H9 (cell line): ENCODE measurements at regions not wholly inside any gene's neighbourhood (a gene's known extent, or its start where the extent isn't known, plus 50 kb on each side); places are given as distances from the start of the nearest gene placed in this dataset.

Source experiments
- DNase-seq: peaks from one replicate; pipeline ENCODE4 v3.0.0-alpha.2; 2017
- H2AFZ ChIP-seq: one replicate; pipeline ENCODE4 v1.6.1; 2013; ENCODE audit warnings: mild to moderate bottlenecking, low read length, control low read depth, moderate library complexity
- H2AK5ac ChIP-seq: 2 replicates; pipeline ENCODE4 v1.6.1; 2013; ENCODE audit warnings: low read length, control low read depth, mixed read lengths; ENCODE audit not compliant: insufficient read length
- H2BK120ac ChIP-seq: one replicate; pipeline ENCODE4 v1.6.1; 2013; ENCODE audit warnings: low read depth, mild to moderate bottlenecking, low read length, control low read depth, inconsistent platforms; ENCODE audit not compliant: poor library complexity, severe bottlenecking
- H2BK12ac ChIP-seq: 2 replicates; pipeline ENCODE4 v1.6.1; 2013; ENCODE audit warnings: low read length, control low read depth, mixed read lengths, low read depth; ENCODE audit not compliant: insufficient read length
- H2BK15ac ChIP-seq: 2 replicates; pipeline ENCODE4 v1.6.1; 2013; ENCODE audit warnings: low read depth, low read length, control low read depth
- H2BK20ac ChIP-seq: one replicate; pipeline ENCODE4 v1.6.1; 2013; ENCODE audit warnings: low read depth, mild to moderate bottlenecking, low read length, control low read depth, inconsistent platforms; ENCODE audit not compliant: poor library complexity, severe bottlenecking
- H2BK5ac ChIP-seq: 2 replicates; pipeline ENCODE4 v1.6.1; 2013; ENCODE audit warnings: low read length, control low read depth, mixed read lengths; ENCODE audit not compliant: insufficient read length
- H3K14ac ChIP-seq: 2 replicates; pipeline ENCODE4 v1.6.1; 2013; ENCODE audit warnings: low read length, control low read depth; ENCODE audit not compliant: insufficient read depth
- H3K18ac ChIP-seq: 2 replicates; pipeline ENCODE4 v1.6.1; 2013; ENCODE audit warnings: low read depth, mild to moderate bottlenecking, mixed read lengths, low read length, control low read depth; ENCODE audit not compliant: insufficient read length
- H3K23ac ChIP-seq: 2 replicates; pipeline ENCODE4 v1.6.1; 2013; ENCODE audit warnings: low read length, control low read depth, mixed read lengths, low read depth; ENCODE audit not compliant: insufficient read length
- H3K23me2 ChIP-seq: 2 replicates; pipeline ENCODE4 v1.6.1; 2013; ENCODE audit warnings: low read depth, mild to moderate bottlenecking, mixed read lengths, low read length, control low read depth; ENCODE audit not compliant: insufficient read length, poor library complexity, severe bottlenecking
- H3K27ac ChIP-seq: 2 replicates; pipeline ENCODE4 v1.5.1; 2013; ENCODE audit warnings: low read length, control low read depth, mixed read lengths, low read depth; ENCODE audit not compliant: insufficient read length
- H3K27me3 ChIP-seq: 2 replicates; pipeline ENCODE4 v1.6.1; 2013; ENCODE audit warnings: low read length, control low read depth, inconsistent platforms; ENCODE audit not compliant: insufficient read depth
- H3K4ac ChIP-seq: 2 replicates; pipeline ENCODE4 v1.6.1; 2013; ENCODE audit warnings: low read depth, mild to moderate bottlenecking, control low read depth, inconsistent platforms, low read length, moderate library complexity
- H3K4me1 ChIP-seq: 2 replicates; pipeline ENCODE4 v1.6.1; 2013; ENCODE audit warnings: low read length, control low read depth, inconsistent platforms; ENCODE audit not compliant: insufficient read depth
- H3K4me2 ChIP-seq: 2 replicates; pipeline ENCODE4 v1.6.1; 2013; ENCODE audit warnings: low read length, control low read depth, mixed read lengths; ENCODE audit not compliant: insufficient read length, insufficient read depth
- H3K56ac ChIP-seq: 2 replicates; pipeline ENCODE4 v1.6.1; 2013; ENCODE audit warnings: low read depth, mild to moderate bottlenecking, mixed read lengths, low read length, control low read depth; ENCODE audit not compliant: insufficient read length
- H3K79me1 ChIP-seq: 2 replicates; pipeline ENCODE4 v1.6.1; 2013; ENCODE audit warnings: low read depth, mild to moderate bottlenecking, moderate library complexity, low read length, control low read depth, inconsistent platforms; ENCODE audit not compliant: insufficient read depth, poor library complexity, severe bottlenecking
- H3K79me2 ChIP-seq: 2 replicates; pipeline ENCODE4 v1.6.1; 2013; ENCODE audit warnings: low read length, control low read depth, inconsistent platforms; ENCODE audit not compliant: insufficient read depth
- H3K9ac ChIP-seq: 2 replicates; pipeline ENCODE4 v1.6.1; 2013; ENCODE audit warnings: low read length, control low read depth, mixed read lengths; ENCODE audit not compliant: insufficient read length; ENCODE audit errors: extremely low read depth
- H3K9me3 ChIP-seq: one replicate; pipeline ENCODE4 v1.6.1; 2013; ENCODE audit warnings: low read depth, low read length, inconsistent platforms; ENCODE audit not compliant: control insufficient read depth
- H3T11ph ChIP-seq: one replicate; pipeline ENCODE4 v1.6.1; 2013; ENCODE audit warnings: mild to moderate bottlenecking, low read length, control low read depth, inconsistent platforms
- H4K20me1 ChIP-seq: one replicate; pipeline ENCODE4 v1.6.1; 2013; ENCODE audit not compliant: control insufficient read depth, insufficient read length, insufficient read depth
- H4K5ac ChIP-seq: 2 replicates; pipeline ENCODE4 v1.6.1; 2013; ENCODE audit warnings: low read depth, mild to moderate bottlenecking, mixed read lengths, low read length, control low read depth; ENCODE audit not compliant: insufficient read length
- H4K8ac ChIP-seq: replicated peaks from 2 replicates; pipeline ENCODE4 v1.6.1; 2013; ENCODE audit warnings: low read length, control low read depth, mixed read lengths, low read depth; ENCODE audit not compliant: insufficient read length
- H4K91ac ChIP-seq: 2 replicates; pipeline ENCODE4 v1.6.1; 2013; ENCODE audit warnings: low read depth, mild to moderate bottlenecking, moderate library complexity, mixed read lengths, low read length, control low read depth; ENCODE audit not compliant: insufficient read length
- H3K27ac Mint-ChIP-seq, 3 experiments: 2 replicates in 2 of 3; 3 replicates in 1 of 3; pipeline ENCODE4 v1.8.0; 2020 to 2021; ENCODE audit warnings: mixed read lengths in 3 of 3, mild to moderate bottlenecking in 1 of 3, moderate library complexity in 1 of 3
- H3K27me3 Mint-ChIP-seq: 2 replicates; pipeline ENCODE4 v1.8.0; 2021; ENCODE audit warnings: low read depth, mild to moderate bottlenecking, moderate library complexity, mixed read lengths
- H3K36me3 Mint-ChIP-seq, 3 experiments: 2 replicates in 2 of 3; 3 replicates in 1 of 3; pipeline ENCODE4 v1.8.0; 2020 to 2021; ENCODE audit warnings: low read depth in 3 of 3, mixed read lengths in 3 of 3; ENCODE audit not compliant: insufficient read depth in 1 of 3
- H3K4me1 Mint-ChIP-seq, 2 experiments: 2 replicates each; pipeline ENCODE4 v1.8.0; 2020; ENCODE audit warnings: mixed read lengths in 2 of 2
- H3K4me3 Mint-ChIP-seq, 2 experiments: 2 replicates in 1 of 2; 3 replicates in 1 of 2; pipeline ENCODE4 v1.8.0; 2020 to 2021; ENCODE audit warnings: mild to moderate bottlenecking in 2 of 2, mixed read lengths in 2 of 2, moderate library complexity in 1 of 2
- H3K9me3 Mint-ChIP-seq, 2 experiments: 2 replicates in 1 of 2; 3 replicates in 1 of 2; pipeline ENCODE4 v1.8.0; 2020; ENCODE audit warnings: mild to moderate bottlenecking in 2 of 2, mixed read lengths in 2 of 2, moderate library complexity in 1 of 2
- WGBS: extraction: QIAGEN DNeasy Blood & Tissue Kit; methylation state at CpG from one replicate; pipeline ENCODE4 v1.1.7; 2013; ENCODE audit warnings: missing lambda C conversion rate, low lambda C conversion rate, mixed read lengths; ENCODE audit not compliant: insufficient read length; ENCODE audit errors: extremely low coverage; 5-methylcytosine and 5-hydroxymethylcytosine counted together
- TF ChIP-seq, protein P1 (sequence below): fragments of 200-600 bp; sonication (generic); conservative IDR thresholded peaks from 3 replicates; pipeline ENCODE4 v1.8.0; 2021; ENCODE audit warnings: antibody characterized with exemption, mild to moderate bottlenecking

- no peak overlapping the region for H3K56ac ChIP-seq
- no peak overlapping the region for H4K8ac ChIP-seq
- no peak overlapping the region for H2AK5ac ChIP-seq
- H4K20me1 ChIP-seq = no peaks in the 10 kb centered on the region
- no peak overlapping the region for H2BK120ac ChIP-seq
- H2BK12ac ChIP-seq = no peak overlapping the region
- no peaks in the 10 kb centered on the region for H3K79me1 ChIP-seq
- H3K4me1 ChIP-seq = peaks cover 2% of the 10 kb centered on the region; the same call in 1 of the 2 replicates
- H3K23me2 ChIP-seq = no peaks in the 10 kb centered on the region
- DNase-seq = no peak
- H4K5ac ChIP-seq = no peak overlapping the region
- no peak overlapping the region for H3T11ph ChIP-seq
- H3K9me3 ChIP-seq = no peaks in the 10 kb centered on the region
- H3K4me2 ChIP-seq = no peak overlapping the region
- H3K4ac ChIP-seq = no peak overlapping the region
- H3K27me3 ChIP-seq = no peaks in the 10 kb centered on the region
- H3K9me3 Mint-ChIP-seq = no peaks in the 10 kb centered on the region
- H3K27me3 Mint-ChIP-seq = peaks cover 3% of the 10 kb centered on the region
- no peaks in the 10 kb centered on the region for H3K36me3 Mint-ChIP-seq
- no peak overlapping the region for H3K4me3 Mint-ChIP-seq
- no peak overlapping the region for H2BK20ac ChIP-seq
- no peak overlapping the region for H3K27ac ChIP-seq
- no peak overlapping the region for H2BK15ac ChIP-seq
- no peaks in the 10 kb centered on the region for H3K79me2 ChIP-seq
- no peak overlapping the region for H2BK5ac ChIP-seq
- H3K9ac ChIP-seq = no peak overlapping the region
- no peak overlapping the region for H2AFZ ChIP-seq
- no peak overlapping the region for H4K91ac ChIP-seq
- no CpG with 5 or more reads among the region's 8 CpGs for WGBS
- H3K14ac ChIP-seq = no peak overlapping the region
- H3K27ac Mint-ChIP-seq = no peak overlapping the region
- no peak overlapping the region for H3K23ac ChIP-seq
- H3K18ac ChIP-seq = no peak overlapping the region
- TF ChIP-seq, protein P1, sequence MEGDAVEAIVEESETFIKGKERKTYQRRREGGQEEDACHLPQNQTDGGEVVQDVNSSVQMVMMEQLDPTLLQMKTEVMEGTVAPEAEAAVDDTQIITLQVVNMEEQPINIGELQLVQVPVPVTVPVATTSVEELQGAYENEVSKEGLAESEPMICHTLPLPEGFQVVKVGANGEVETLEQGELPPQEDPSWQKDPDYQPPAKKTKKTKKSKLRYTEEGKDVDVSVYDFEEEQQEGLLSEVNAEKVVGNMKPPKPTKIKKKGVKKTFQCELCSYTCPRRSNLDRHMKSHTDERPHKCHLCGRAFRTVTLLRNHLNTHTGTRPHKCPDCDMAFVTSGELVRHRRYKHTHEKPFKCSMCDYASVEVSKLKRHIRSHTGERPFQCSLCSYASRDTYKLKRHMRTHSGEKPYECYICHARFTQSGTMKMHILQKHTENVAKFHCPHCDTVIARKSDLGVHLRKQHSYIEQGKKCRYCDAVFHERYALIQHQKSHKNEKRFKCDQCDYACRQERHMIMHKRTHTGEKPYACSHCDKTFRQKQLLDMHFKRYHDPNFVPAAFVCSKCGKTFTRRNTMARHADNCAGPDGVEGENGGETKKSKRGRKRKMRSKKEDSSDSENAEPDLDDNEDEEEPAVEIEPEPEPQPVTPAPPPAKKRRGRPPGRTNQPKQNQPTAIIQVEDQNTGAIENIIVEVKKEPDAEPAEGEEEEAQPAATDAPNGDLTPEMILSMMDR = no peak
- H3K4me1 Mint-ChIP-seq = peaks cover 7 to 8% of the 10 kb centered on the region in 2 experiments; a peak in 3 of 4 replicates
Observed at GRCh38 chr5:174198541-174198940, 153.0 kb downstream of the NSG2 start.
